ENCODE measurements at regions not wholly inside any gene's neighbourhood (a gene's known extent, or its start where the extent isn't known, plus 50 kb on each side); places are given as distances from the start of the nearest gene placed in this dataset.

DNA sequence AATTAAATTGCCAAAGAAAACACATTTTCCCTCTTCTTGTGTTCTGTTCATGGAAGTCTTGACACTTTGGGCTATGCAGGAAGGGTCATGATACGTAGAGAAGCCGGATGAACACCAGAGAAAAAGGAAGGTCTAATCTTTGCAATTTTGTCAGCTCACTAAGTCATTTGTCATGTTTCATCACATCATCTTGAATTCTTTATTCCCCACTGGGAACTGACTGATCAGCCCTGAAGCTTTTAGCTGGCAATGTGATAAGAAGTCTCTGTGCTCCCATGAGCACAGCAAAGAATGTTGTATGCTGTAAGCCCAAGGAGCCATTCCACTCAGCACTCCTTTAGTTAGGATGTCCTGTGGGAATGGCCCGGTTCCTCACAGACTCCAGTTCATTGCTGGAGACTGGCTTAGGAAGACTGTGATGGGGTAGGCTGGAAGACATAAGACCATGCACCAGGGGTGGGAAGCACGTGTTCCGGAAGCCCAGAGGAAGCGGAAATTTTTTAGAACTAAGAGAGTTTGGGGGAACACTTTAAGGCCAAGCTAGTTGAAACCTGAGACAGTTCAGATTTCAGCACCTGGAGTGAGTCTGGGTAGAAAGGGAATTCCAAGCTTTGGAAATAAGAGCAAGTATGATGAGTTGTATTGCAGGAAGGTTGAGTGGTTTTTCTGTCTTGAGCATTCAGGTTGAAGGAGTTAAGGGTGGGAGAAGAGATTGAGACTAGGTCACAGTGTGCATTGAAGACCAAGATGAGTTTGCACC lies 306.7 kb upstream of the MTNR1B start:
- TF ChIP-seq, protein P1, sequence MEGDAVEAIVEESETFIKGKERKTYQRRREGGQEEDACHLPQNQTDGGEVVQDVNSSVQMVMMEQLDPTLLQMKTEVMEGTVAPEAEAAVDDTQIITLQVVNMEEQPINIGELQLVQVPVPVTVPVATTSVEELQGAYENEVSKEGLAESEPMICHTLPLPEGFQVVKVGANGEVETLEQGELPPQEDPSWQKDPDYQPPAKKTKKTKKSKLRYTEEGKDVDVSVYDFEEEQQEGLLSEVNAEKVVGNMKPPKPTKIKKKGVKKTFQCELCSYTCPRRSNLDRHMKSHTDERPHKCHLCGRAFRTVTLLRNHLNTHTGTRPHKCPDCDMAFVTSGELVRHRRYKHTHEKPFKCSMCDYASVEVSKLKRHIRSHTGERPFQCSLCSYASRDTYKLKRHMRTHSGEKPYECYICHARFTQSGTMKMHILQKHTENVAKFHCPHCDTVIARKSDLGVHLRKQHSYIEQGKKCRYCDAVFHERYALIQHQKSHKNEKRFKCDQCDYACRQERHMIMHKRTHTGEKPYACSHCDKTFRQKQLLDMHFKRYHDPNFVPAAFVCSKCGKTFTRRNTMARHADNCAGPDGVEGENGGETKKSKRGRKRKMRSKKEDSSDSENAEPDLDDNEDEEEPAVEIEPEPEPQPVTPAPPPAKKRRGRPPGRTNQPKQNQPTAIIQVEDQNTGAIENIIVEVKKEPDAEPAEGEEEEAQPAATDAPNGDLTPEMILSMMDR (CRISPR knock-in tag; IDR thresholded peaks at IDR 0.05): no peak
- TF ChIP-seq ZBTB1 (CRISPR knock-in tag; IDR thresholded peaks at IDR 0.05; ENCODE audit: borderline replicate concordance): no peak
- TF ChIP-seq MAFK (conservative IDR thresholded peaks at IDR 0.05 in 1 of 2, IDR thresholded peaks at IDR 0.05 in 1 of 2; ENCODE audit: low read length in 2 of 2): no peak
- no peak for TF ChIP-seq ZNF512 (CRISPR knock-in tag; IDR thresholded peaks at IDR 0.05)
- no peak for TF ChIP-seq SIN3A (IDR thresholded peaks at IDR 0.05; ENCODE audit: borderline replicate concordance, low read depth, low read length)
- no peak for TF ChIP-seq NFATC3 (CRISPR knock-in tag; IDR thresholded peaks at IDR 0.05)
- TF ChIP-seq POLR2A (IDR thresholded peaks at IDR 0.05; ENCODE audit: insufficient read depth in 1 of 2, low read depth in 2 of 2, low read length in 2 of 2): no peak
- TF ChIP-seq USF2 (IDR thresholded peaks at IDR 0.05; ENCODE audit: low read depth, low read length): no peak
- TF ChIP-seq USF2 (CRISPR knock-in tag; IDR thresholded peaks at IDR 0.05; ENCODE audit: borderline replicate concordance): no peak
- TF ChIP-seq, protein P2, sequence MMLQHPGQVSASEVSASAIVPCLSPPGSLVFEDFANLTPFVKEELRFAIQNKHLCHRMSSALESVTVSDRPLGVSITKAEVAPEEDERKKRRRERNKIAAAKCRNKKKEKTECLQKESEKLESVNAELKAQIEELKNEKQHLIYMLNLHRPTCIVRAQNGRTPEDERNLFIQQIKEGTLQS (CRISPR knock-in tag; IDR thresholded peaks at IDR 0.05): no peak
- TF ChIP-seq RBAK (CRISPR knock-in tag; IDR thresholded peaks at IDR 0.05): no peak
- no peak for TF ChIP-seq RNF2 (conservative IDR thresholded peaks at IDR 0.05; ENCODE audit: low read depth)
- no peak for TF ChIP-seq TCF7 (IDR thresholded peaks at IDR 0.05; ENCODE audit: low read depth)
